ENCODE measurements at regions not wholly inside any gene's neighbourhood (a gene's known extent, or its start where the extent isn't known, plus 50 kb on each side); places are given as distances from the start of the nearest gene placed in this dataset.

- no peak for TF ChIP-seq CTCF (IDR thresholded peaks at IDR 0.05)
- no peak for TF ChIP-seq EZH2phosphoT487 (IDR thresholded peaks at IDR 0.05)
- no peak for TF ChIP-seq EZH2 (IDR thresholded peaks at IDR 0.05)
Observed at GRCh38 chr6:122347280-122347679, 52.2 kb upstream of the HSF2 start.

All from neural progenitor cell (in vitro differentiated cells).